Kidney glomerular epithelial cell (primary cell): ENCODE measurements at regions not wholly inside any gene's neighbourhood (a gene's known extent, or its start where the extent isn't known, plus 50 kb on each side); places are given as distances from the start of the nearest gene placed in this dataset.
"Not testable (repeated sequence)": the region's sequence is repeated elsewhere in the genome, so short reads cannot be mapped to it uniquely, and the experiment has no call there.

ENCODE experiments used
- DNase-seq: peaks from one replicate; lab custom pipeline; 2025; lab: John Stamatoyannopoulos, UW

DNA sequence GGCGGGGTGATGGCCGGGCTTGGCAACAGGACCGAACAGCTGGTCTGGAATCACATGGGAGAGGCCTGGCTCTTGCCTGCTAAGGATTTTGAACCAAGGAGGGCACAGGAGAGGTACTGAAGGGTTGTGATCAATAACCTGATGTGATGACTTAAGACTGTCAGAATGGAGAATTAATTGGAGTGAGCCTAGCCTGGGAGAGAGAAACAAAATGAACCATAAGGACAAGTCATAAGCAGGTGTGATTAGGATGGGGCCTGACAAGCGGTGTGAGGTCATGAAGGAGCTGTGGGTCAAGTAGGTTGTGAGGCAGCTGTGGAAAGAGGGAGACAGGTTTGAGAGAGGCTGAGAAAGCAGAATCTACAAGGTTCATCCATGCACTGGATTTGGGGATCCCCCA, 104.6 kb downstream of the MED10 start:
- no peak for DNase-seq

DNA sequence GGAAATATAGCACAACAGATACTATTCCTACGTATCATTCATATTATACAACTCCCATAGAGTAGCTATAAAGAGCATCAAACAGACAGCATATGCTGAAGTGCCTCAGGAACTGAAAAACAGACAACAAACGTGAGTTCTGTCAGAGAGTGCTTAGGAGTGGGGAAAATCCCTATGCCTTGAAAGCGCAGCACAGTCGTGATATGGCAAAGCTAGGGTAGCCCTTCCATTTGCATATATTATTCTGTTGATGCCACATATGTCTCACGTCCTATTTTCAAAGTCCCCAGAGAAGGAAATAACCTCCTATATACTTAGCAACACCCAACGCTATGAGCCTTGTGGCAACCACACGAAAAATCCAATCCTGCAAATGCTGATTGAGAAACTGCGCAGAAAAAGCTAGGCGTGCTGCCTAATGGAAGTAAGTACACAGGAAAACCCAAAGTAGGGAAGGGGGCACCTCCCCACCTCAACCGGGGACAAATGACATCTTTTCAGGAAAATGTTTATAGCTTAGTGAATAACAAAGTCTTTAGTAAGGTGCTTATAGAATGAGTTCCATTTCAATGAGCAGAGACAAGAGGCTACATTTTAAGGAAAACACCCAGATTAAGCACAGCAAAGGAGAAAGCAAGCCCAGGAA, 105.1 kb downstream of the MED10 start:
- DNase-seq: no peak

DNA sequence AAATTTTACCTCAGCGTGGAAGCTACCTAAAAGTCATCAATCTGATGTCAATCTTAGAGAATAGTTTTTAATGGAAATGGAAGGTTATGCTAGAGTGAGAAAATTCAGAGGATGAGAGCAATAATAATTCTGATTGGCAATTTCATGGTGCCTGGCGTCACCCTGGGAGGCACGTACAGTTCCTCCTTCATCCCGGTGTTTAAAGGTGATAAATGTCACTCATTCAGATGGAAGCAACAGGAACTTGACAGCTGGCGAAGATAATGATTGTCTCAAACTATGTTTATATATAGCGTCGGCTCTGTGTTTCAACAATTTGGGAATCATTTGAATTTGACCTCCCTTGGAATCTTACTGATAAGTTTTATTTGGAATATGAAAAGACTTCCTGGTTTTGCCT, 108.4 kb downstream of the MED10 start:
- DNase-seq: no peak

- no peak for DNase-seq
Measured at GRCh38 chr5:6266671-6267197, 111.6 kb downstream of the MED10 start.

DNA sequence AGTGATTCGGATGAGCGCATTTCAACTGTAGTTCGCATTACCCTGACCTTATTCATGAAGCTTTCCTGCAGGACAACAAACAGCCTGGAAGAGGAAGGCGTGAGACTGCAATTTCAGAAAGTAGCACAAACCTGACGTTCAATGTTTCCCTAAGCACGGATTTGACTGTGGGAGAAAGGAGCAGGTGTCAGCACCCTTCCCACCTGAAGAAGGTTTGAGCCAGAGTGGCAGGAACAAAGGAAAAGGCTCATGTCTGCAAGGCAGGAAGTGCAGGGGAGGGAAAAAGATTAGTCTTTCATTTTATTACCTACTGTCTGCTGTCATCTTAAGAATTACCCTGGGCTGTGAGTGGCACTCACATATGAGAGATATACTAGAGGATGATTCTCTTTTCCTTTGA, 114.0 kb downstream of the MED10 start:
- no peak for DNase-seq

GRCh38 chr5:6262651-6263363, 115.5 kb downstream of the MED10 start:
- no peak for DNase-seq

GRCh38 chr5:6261668-6262067, 116.7 kb downstream of the MED10 start:
- DNase-seq: no peak

GRCh38 chr5:6261256-6261655, 117.1 kb downstream of the MED10 start:
- DNase-seq: no peak

DNA sequence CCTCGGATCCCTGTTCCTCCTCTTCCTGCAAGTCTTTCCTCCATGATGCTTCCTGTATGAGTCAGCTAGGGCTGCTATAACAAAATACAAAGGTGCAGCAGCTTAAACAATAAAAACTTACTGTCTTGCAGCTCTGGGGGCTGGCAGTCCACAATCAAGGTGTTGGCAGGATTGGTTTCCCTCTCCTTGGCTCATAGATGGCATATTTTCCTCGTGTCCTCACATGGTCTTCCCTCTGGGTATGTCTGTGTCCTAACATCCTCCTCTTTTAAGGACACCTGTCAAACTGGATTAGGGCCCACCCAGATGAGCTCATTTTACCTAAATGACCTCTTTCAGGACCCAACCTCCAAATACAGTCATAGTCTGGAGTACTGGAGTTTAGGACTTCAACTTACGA, 117.5 kb downstream of the MED10 start:
- DNase-seq: no peak

DNA sequence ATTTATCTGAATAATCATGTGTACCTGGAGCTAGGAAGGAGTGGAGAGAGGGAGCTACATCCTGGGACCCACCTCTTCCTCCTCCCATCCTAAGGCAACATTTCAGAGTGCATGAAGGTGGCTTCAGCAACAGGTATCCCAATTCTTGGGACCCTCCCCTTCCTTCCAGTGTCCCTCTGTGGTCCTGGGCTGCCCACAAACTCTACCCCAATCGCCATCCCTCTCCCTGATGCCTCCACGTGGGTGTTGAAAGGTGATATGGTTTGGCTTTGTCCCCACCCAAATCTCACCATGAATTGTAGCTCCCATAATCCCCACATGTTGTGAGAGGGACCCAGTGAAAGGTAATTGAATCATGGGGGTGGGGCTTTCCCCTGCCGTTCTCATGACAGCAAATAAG, 121.4 kb downstream of the MED10 start:
- DNase-seq: no peak

- DNase-seq: no peak
Measured at GRCh38 chr5:6255956-6256355, 122.4 kb downstream of the MED10 start.

GRCh38 chr5:6253846-6254245, 124.5 kb downstream of the MED10 start:
- DNase-seq: no peak

DNA sequence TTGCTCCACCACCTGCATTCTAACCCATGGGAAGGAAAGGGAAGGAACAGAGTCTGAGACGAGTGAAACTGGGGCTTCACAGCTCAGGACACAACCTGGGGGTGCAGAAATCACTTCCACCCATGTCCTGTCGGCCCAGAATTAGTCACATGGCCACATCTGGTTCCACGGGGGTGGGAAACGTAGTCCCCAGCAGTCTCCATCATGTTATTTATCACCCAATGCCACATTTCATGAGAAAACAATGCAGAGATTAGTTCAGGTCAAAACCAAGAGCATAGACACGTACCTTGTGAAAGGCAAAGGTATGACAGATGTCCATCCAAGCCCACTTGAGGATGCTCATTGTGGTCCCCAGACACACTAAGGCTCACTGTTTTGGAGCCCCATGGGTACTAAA, 125.1 kb downstream of the MED10 start:
- DNase-seq: no peak

DNA sequence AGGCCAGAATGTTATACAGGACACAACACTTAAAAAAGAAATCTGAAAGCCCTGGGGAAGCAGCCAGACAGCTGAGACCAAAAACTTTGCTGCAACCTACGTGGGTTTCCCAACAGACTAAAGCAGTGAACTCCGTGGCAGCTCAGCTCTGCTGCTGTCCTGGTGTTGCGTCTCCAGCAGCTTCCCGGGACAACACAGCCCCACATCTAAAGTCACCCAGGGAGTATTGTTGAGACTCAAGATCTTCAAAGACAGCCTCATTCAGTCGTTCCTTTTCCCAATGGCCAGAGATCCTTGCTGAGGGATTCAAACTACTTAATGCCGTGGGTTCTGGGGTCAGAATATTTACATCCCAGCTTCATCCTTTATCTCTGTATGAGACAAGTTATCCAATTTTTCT, 125.8 kb downstream of the MED10 start:
- DNase-seq: no peak

DNA sequence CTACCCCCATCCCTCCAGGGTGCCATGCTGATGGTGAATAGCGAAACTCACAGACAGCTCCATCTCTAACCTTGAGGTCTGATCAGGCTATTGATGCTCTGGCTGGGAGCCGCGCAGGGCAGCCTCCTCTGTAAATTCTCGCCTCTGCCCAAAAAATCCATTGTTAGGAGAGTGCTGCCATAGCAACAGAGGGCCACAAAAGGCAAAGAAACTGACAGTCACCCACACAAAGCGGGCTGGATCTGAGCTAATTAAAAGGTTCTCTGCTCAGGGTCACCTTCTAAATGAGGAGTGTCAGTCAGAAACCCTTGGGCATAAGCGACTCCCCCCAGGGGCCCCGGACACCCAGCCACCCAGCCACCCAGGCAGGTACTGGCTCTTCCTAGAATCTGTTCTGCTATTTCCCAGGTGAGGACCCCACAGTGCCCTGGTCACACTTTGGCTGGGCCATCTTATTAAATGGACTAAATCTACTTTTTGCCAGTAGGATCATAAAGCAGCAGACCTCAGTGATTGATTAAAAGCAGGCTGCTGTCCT, 126.7 kb downstream of the MED10 start:
- no peak for DNase-seq

DNA sequence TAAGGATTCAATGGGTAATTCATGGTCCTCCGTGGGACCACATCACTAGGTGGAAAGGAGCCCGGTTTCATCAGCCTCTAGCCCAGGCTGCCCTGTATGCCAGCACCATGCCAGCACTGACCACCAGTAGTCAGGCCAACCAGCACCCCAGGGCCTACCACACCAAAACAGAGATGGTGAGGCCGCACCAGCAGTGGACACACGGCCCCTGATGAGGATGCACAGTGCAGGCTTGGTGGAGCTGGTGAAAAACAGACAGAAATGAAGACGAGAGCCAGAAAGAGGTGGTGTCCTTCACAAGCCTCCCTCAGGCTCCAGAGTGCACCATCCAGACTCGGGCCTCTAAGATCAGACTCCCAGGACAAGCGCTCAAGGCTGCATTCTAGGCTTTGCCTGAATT, 128.2 kb downstream of the MED10 start:
- DNase-seq: no peak

- DNase-seq: no peak
Measured at GRCh38 chr5:6248132-6248531, 130.2 kb downstream of the MED10 start.

DNA sequence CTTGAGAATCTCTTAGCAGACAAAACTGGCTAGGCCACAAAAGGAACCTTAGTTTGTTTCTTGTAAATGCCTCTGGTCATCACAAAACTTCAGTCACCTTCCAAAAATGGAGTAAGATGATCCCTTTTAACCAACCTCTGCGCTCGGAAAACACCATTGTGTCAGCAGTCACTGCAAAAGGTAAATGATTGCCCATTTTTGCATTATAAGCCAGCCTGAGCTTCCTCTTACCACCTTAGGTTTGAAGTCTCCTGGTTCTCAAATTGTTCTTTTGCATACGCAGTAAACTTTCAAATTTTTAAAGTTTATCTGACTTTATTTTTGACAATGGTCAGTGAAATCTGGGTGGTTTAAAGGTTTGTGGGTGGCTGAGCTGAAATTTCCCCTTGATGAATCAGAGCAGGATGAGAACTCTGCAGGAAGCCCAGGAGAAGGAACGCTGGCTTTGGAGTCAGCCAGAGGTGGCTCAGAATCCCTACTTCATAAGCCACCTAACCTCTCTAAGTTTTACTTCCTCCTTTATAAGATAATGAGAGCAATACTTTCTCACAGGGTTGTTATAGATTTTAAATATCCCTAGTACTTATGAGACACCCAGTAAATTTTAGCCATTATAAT, 131.4 kb downstream of the MED10 start:
- no peak for DNase-seq

DNA sequence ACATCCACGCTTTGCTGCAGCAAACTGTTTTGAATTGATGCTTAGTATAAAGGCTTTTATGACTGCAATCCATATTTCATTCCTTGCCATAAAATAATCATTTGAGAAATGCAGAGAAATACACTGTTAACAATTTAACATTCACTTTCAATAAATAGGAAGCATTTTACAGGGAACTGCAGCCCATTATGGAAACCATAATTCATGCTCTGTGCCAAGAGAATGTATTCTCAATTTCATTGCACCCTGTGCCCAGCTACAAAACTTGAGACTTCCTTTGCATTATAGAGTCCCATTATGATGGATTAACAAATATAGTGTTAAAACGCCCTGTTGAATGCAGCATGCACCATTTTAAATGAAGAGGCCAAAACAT, 134.0 kb downstream of the MED10 start:
- DNase-seq: no peak

DNA sequence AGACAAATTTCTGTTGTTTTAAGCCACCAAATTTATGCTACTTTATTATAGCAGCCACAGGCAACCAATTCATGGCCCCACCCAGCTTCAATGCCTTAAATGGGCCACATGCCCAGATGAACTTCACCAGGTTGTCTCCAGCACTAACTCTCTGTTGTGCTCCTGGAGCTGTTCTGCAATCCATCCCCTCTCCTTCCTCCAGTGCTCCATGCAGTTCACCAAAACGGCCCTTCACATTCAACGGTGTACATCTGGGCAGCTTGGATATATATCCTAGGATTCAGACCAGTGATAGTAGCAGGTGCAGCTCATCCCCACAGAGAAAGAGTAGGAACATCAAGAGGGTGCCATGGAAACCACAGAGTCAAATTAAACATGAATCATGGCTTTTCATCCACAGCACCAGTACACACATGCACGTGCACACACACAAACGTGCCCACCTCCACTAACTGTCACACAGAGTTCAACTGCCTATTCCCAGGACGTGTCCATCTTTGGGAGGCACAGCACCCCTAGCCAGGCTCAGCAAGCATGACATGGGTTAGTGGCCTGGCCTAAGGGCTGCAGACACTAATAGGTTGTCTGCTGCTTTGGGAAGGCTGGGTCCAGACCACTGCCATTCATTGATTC, 134.5 kb downstream of the MED10 start:
- DNase-seq: no peak

DNA sequence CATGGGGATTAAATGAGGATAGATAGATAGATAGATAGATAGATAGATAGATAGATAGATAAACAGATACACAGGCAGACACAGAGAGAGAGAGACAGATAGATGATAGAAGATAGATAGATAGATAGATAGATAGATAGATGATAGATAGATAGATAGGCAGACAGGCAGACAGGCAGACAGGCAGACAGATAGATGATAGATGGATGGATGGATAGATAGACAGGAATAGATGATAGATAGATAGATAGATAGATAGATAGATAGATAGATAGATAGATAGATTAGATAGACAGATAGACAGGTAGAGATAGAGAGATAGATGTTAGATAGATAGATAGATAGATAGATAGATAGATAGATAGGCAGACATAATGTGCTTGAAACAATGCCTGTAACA, 137.3 kb downstream of the MED10 start:
- DNase-seq: not testable (repeated sequence)

DNA sequence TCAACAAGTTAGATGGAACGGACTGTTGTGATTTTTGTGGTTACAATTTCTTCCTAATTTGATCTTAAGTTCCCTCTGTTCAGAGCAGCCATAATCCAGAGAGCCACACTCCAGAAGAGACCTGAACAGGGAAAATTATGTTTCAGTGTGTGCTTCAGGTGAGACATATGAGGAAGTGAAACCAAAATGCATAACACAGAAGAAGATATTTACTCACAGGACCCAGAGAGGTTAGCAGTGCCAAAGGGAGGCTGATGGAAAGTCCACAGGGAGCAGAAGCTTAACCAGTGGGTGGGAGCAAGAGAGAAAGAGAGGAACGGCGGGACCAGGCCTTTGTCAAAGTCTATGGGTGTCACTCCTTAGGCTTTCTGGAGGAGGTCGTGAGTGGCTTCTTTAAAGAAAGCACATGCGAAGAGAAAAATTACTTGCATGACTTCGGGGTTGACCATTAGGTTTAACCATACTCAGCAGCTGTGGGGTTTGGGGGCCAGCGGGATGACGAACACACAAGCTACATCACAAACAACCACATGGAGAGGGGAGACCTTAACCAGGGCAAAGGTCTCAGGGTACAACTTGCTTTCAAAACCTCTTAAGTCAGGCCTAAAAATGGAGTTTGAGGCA, 141.4 kb downstream of the MED10 start:
- DNase-seq: no peak
